Tibial artery (tissue), 4 donors: ENCODE measurements at regions not wholly inside any gene's neighbourhood (a gene's known extent, or its start where the extent isn't known, plus 50 kb on each side); places are given as distances from the start of the nearest gene placed in this dataset.

Experiments
- DNase-seq, 2 donors: peaks; one replicate each; pipeline ENCODE4 v3.0.0-alpha.2; 2019
- H3K27ac ChIP-seq, 2 donors: fragments of 200-600 bp; sonication (generic) in 1 of 2; 1 replicate in 1 of 2; 2 replicates in 1 of 2; pipeline ENCODE4 v1.5.1; 2018 to 2019; ENCODE audit warnings: mild to moderate bottlenecking in 1 of 2
- H3K27me3 ChIP-seq, 2 donors: fragments of 200-600 bp; sonication (generic) in 1 of 2; one replicate each; pipeline versions ENCODE4 v1.5.1 to v1.6.0; 2016 to 2019
- H3K36me3 ChIP-seq, 3 donors: fragments of 200-600 bp; sonication (generic) in 2 of 3; one replicate each; pipeline ENCODE4 v1.5.1; 2016 to 2019; ENCODE audit warnings: mild to moderate bottlenecking in 2 of 3
- H3K4me1 ChIP-seq, 4 donors: fragments of 200-600 bp; sonication (generic) in 2 of 4; 1 replicate in 3 of 4; 2 replicates in 1 of 4; pipeline ENCODE4 v1.5.1; 2016 to 2019
- H3K4me3 ChIP-seq, 2 donors: fragments of 200-600 bp; sonication (generic) in 1 of 2; 1 replicate in 1 of 2; 2 replicates in 1 of 2; pipeline ENCODE4 v1.5.1; 2018 to 2019; ENCODE audit warnings: mild to moderate bottlenecking in 2 of 2
- H3K9me3 ChIP-seq, 3 donors: fragments of 200-600 bp; sonication (generic) in 1 of 3; one replicate each; pipeline ENCODE4 v1.5.1; 2016 to 2019
- CTCF ChIP-seq, 2 experiments: fragments of 200-600 bp in 1 of 2; fragments of 450-650 bp in 1 of 2; IDR thresholded peaks; one replicate each; pipeline ENCODE4 v1.5.1; 2017 to 2019; ENCODE audit warnings: antibody characterized with exemption in 2 of 2, mild to moderate bottlenecking in 1 of 2, moderate library complexity in 1 of 2
- intact Hi-C: fragments of 100-400 bp; cut with DNase I; formaldehyde crosslinking; loops from one replicate; pipeline ENCODE4 v1.15.0; 2023; ENCODE audit warnings: low total_unique reads

- Histone ChIP-seq H3K27me3 (no peaks in the 10 kb centered on the region), H3K4me1 (no peaks in the 10 kb centered on the region), H3K27ac (no peak overlapping the region), H3K36me3 (no peaks in the 10 kb centered on the region), H3K4me3 (no peak overlapping the region), H3K9me3 (no peaks in the 10 kb centered on the region)
- no peak for TF ChIP-seq CTCF (IDR thresholded peaks at IDR 0.05)
- no peak for DNase-seq
- intact Hi-C loops: no loop called here
Measured at GRCh38 chr6:130620338-130620781, 206.8 kb upstream of the SMLR1 start.

- Histone ChIP-seq H3K4me3 (no peak overlapping the region), H3K27ac (no peak overlapping the region), H3K9me3 (no peaks in the 10 kb centered on the region), H3K27me3 (no peaks in the 10 kb centered on the region), H3K4me1 (no peaks in the 10 kb centered on the region), H3K36me3 (no peaks in the 10 kb centered on the region)
- intact Hi-C loops: no loop called here
- no peak for TF ChIP-seq CTCF (IDR thresholded peaks at IDR 0.05)
- DNase-seq: no peak
Measured at GRCh38 chr6:130622142-130622541, 205.1 kb upstream of the SMLR1 start.

GRCh38 chr6:130624046-130624445, 203.2 kb upstream of the SMLR1 start:
- no peak overlapping the region for H3K27ac ChIP-seq
- intact Hi-C loops: no loop called here
- H3K9me3 ChIP-seq: no peaks in the 10 kb centered on the region
- no peak for DNase-seq
- no peaks in the 10 kb centered on the region for H3K27me3 ChIP-seq
- H3K4me1 ChIP-seq: no peaks in the 10 kb centered on the region
- no peak for TF ChIP-seq CTCF (IDR thresholded peaks at IDR 0.05)
- H3K4me3 ChIP-seq: no peak overlapping the region
- H3K36me3 ChIP-seq: no peaks in the 10 kb centered on the region

GRCh38 chr6:130625825-130626527, 201.2 kb upstream of the SMLR1 start:
- Histone ChIP-seq H3K36me3 (no peaks in the 10 kb centered on the region), H3K27me3 (no peaks in the 10 kb centered on the region), H3K4me3 (no peak overlapping the region), H3K27ac (no peak overlapping the region), H3K9me3 (no peaks in the 10 kb centered on the region), H3K4me1 (no peaks in the 10 kb centered on the region)
- TF ChIP-seq CTCF (IDR thresholded peaks at IDR 0.05): no peak
- no peak for DNase-seq
- intact Hi-C loops: no loop called here

- no peak for TF ChIP-seq CTCF (IDR thresholded peaks at IDR 0.05)
- intact Hi-C loops: no loop called here
- H3K27me3 ChIP-seq: no peaks in the 10 kb centered on the region
- H3K4me3 ChIP-seq: no peak overlapping the region
- H3K4me1 ChIP-seq: peaks cover 0 to 4% (median 0%) of the 10 kb centered on the region in 4 donors
- H3K36me3 ChIP-seq: no peaks in the 10 kb centered on the region
- no peaks in the 10 kb centered on the region for H3K9me3 ChIP-seq
- no peak for DNase-seq
- H3K27ac ChIP-seq: no peak overlapping the region
Measured at GRCh38 chr6:130628862-130629261, 198.3 kb upstream of the SMLR1 start.
